Anterior cingulate cortex (tissue), 58 donors: ENCODE measurements at regions not wholly inside any gene's neighbourhood (a gene's known extent, or its start where the extent isn't known, plus 50 kb on each side); places are given as distances from the start of the nearest gene placed in this dataset.
A peak's percentile ranks its signal among the peaks of the same experiment; 100 is the strongest.

Source experiments
- DNase-seq, 58 donors: peaks; one replicate each; lab custom pipeline; 2025; lab: John Stamatoyannopoulos, UW

- no peak for DNase-seq
Observed at GRCh38 chr14:101497684-101498525, 63.4 kb upstream of the DIO3 start.

DNA sequence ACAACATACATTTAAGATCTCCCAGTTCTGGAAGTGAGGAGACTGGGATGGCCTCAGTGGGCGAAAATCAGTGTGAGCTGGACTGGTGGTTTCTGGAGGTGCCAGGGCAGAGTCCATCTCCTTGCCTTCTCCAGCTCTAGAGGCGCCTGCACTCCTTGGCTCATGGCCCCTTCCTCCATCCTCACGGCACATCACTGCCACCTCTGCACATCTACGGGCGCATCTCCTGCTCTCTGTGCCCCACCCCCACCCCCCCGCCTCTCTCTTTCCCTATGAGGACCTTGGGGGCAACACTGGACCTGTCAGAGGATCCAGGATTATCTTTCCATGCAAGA lies 62.8 kb upstream of the DIO3 start:
- DNase-seq = no peak

DNA sequence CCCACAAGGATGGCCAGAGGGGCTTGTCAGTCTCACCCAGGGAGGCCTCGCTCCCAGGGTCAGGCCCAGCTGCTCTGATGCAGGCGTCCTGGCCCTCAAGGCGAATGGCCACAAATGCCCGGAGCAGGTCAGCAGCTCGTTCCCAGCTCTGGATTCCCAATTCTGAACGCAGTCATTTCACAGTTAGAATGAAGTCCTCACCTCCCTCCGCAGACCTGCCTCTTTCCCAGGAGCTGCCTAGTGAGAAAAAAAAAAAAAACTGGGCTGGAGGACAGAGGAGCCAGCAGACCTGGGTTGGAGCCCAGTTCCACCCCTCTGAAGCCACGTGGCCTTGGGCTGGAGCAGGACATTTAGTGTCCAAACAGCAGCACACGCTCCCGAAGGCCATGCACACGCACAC lies 62.2 kb upstream of the DIO3 start:
- DNase-seq = no peak

DNA sequence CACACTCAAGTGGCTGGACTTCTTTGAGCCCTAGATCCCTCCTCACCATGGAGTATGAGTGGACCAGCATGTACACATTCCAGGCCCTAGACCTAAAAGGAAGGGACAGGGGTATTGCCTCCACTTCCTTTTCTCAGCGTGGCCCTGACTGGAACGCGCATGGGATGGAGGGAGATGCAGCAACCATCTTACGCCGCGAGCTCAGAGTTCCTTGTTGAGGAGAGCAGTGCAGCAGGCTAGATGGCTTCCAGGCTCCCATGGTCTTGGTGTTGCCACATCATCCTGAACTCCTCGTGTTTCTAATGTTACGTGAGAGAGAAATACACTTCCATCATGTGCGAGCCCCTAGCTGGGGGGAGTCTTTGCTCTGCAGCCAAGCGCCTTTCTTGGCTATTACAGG lies 61.8 kb upstream of the DIO3 start:
- DNase-seq = no peak

DNA sequence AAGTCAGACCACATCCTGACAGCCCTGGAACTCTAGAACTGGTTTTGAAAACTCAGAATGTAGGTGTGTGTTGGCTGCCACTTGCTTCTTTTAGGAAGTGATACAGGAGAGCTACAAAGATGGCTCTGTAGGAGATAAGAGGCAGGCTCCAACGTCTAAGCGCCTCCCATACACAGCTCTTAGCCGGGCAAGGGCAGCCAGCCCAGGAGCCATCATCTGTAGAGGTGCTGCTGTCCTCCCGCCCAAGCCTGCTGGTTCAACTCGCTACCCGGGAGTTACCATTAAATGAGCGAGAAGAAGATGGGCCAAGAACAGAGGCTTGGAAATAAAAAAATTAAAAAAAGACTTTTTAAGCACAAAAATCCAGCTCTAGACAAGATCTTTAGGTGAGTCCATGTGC lies 61.2 kb upstream of the DIO3 start:
- no peak for DNase-seq

GRCh38 chr14:101500681-101501080 lies 60.6 kb upstream of the DIO3 start:
- no peak for DNase-seq

- peak in 4 of 58 donors; percentile 31 to 52 (median 38) for DNase-seq
Observed at GRCh38 chr14:101501341-101501740, 60.0 kb upstream of the DIO3 start.

GRCh38 chr14:101501858-101502615 lies 59.3 kb upstream of the DIO3 start:
- no peak for DNase-seq

DNA sequence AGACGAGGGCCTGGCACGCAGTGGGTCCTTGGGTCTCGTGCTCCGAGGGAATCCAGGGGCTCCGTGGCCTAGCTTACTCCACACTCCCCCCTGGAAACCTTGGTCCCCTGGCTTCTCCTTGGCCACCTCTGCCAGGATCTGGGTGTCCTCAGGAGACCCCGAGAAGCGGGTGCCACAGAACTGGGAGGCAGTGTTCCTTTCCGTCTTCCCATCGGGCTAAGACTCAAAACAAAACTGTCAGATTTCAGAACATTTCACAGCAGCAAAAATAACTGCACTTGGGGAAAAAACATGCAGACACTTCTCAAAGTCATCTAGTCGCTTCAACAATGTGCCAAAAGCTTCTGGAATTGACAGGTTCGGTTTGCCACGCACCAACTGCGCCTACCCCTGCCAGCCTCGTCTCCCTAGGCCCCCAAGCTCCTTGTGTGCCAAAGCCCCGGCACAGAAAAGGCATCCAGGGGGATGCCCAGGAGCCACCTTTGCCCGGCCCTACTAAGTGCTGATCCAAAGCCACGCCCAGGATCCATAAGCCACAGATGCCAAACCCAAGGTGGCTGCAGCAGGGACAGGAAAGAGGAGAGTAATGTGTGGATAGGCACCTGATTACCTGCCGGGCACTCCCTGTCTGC lies 58.4 kb upstream of the DIO3 start:
- peak in 3 of 58 donors; percentile 32 to 63 (median 49) for DNase-seq

DNA sequence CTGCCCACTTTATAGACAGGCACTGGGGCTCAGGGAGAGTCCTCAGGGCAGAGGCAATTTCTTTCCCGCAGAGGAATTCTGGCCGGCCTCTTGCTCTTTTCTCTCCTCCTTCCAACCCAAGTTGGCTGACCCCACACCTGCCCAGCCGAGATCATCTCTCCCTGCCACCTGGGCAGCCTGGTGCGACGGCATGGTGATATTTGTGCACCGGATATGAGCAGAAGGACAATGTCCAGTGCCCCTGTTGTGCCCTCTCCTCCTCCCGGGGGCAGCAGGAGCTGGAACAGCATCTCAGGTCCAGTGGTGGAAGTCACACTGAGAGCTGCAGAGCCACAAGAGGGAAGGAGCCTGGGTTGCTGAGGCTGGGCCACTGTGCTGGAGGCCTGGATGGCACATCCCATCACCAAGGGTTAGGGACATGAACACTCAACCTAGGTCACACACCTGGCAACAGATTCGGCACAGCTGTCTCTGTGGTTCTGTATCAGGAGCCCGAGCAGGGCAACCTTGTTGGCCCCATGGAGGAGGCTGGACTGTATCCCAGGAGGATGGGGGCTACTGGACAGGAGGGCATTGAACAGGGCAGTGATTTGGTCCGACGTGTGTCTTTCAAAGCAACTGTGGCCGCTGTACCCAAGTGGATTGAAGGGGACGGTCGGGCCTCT lies 57.7 kb upstream of the DIO3 start:
- DNase-seq = no peak

DNA sequence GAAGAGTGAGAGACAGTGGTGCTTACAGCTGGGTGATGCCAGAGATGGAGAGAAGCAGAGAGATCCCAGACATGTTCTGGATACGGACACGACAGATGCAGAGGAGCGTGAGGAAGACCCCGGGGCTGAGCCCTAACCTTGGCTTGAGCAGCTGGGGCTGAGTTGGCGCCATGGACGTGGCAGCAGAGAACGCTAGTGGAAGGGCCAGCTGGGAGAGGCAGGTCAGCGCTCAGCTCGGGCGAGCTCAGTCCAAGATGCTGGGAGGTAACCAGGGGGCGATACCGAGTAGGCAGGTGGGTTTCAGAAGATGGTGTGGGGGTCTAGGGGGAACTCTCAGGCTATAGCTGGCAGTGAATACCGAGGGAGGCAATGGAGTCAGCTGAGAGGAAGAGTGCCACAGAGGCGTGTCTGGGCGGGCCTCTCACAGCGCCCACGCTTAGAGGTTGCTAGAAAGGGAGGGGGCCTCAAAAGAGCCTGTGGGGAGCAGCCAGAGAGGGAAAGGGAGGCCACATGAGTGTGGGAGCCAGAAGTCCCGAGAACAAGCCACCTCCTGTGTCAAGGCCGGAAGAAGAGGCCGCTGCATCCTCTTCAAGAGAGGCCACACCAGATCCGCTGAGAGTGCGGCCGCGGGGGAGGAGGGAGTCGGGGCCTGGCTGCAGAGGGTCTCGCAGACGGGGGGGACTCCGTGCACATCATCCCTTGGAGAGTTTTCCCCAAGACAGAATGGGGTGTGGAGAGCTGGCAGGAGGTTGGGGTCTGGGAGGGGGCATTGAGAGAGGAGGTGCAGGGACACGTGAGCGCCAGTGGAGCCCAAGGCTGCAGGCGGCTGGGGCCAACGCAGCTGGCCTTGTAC lies 57.0 kb upstream of the DIO3 start:
- no peak for DNase-seq

DNA sequence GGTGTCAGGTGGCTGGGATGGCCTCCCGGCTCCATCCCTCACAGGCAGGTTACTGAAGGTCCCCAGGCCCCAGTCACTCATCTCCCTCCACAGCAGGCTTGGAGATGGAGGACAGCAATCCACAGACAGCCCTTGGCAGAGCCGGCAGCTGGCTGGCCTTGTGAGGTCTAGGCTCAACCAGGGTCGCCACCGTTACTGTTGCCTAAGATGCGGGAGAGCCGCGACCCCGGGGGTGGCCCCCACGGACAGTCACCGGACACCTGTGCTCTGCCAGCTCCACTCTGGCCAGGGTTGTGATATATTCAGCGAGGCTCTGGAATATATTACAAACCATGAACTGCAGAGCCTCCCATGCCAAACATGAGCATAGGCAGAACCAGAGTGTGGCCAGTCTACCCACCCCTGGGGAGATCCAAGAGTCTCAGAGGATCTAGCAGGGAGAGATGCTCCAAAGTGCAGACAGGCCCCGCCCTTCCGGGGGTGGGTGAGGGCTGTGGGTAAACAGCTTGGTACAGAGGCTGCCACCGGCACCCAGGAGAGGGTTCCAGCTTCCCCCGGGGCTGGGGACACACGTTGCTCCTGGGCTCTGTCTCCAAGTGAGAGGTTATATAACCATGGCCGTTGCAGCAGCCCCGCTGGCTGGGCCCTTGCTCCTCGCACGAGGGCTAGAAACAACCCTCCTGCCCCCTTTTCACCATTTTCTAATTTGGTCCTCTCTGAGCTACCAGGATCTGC lies 55.9 kb upstream of the DIO3 start:
- no peak for DNase-seq

- DNase-seq = no peak
Observed at GRCh38 chr14:101506211-101506925, 54.9 kb upstream of the DIO3 start.

DNA sequence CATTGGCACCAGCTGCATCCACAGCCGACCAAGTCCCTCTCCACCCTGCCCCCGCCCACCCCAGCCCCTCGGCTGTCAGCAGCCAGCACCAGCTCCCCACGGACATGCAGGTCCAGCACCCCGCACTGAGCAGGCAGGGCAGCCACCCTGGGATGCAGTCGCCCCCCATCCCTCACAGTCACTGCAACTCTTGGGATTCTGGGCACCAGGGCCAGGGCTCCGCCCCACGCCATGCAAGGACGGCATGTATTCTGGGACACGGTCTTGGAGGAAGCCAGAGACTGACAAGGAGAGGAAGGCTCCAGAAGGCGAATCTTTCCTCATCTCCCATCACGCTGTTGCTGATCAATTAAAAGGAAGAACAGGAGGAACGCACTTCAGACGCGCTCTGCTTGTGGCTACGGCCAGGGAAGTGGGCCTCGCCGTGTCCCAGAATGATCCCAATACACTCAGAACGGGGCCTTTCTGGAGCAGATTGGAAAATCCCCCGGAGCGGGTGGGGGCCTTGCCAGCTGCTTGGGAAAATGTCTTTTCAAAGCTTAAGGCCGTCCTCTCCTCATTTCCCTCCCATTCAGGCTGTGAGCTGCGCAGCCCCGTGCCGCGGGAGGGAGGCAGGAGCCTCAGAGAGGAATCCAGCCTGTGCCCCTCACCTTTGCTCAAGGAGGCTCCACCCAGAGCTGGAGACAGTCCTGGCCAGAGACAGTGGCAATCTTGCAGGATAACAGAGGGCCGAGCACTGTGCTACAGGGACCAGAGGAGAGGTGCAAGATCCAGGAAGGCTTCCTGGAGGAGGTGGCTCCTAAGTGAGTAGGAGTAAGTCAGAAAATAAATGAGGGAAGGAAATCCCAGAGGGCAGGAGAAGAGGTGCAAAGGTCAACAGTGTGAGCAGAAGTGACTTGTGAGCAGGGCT lies 54.1 kb upstream of the DIO3 start:
- peak in 1 of 58 donors; percentile 45 for DNase-seq

DNA sequence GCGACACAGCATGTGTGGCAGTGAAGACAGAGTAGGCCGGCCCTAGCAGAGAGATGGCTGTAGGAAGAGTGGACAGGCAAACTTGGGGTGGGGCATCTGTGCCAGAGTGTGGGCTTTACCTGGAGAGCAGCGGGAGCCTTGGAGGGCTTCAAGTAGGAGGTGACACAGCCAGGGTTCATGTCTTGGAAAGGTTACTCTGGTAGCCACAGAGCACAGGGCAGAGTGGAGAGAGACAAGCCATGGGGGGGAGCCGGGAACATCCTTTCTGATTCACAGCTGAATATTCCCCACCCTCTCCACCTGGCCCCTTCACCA lies 53.5 kb upstream of the DIO3 start:
- DNase-seq = no peak

GRCh38 chr14:101508196-101508947 lies 52.9 kb upstream of the DIO3 start:
- DNase-seq = no peak
